Astrocyte (in vitro differentiated cells and primary cell): ENCODE measurements at regions not wholly inside any gene's neighbourhood (a gene's known extent, or its start where the extent isn't known, plus 50 kb on each side); places are given as distances from the start of the nearest gene placed in this dataset.

ENCODE experiments used
- DNase-seq: peaks from one replicate; pipeline ENCODE4 v3.0.0-alpha.2; 2010; ENCODE audit warnings: low read depth
- FAIRE-seq: peaks from 2 replicates; lab custom pipeline; 2011; peaks lifted over from hg19 to GRCh38; lab: Jason Lieb, UNC
- H2AFZ ChIP-seq: 2 replicates; pipeline ENCODE4 v1.6.0; 2012; ENCODE audit warnings: low read depth, low read length, inconsistent platforms
- H3K27ac ChIP-seq: 2 replicates; pipeline ENCODE4 v1.5.1; 2011; ENCODE audit warnings: low read depth, low read length, inconsistent platforms
- H3K27me3 ChIP-seq: 2 replicates; pipeline ENCODE4 v1.6.0; 2011; ENCODE audit warnings: low read length, inconsistent platforms; ENCODE audit not compliant: insufficient read depth
- H3K36me3 ChIP-seq: 2 replicates; pipeline ENCODE4 v1.5.1; 2011; ENCODE audit warnings: low read length, inconsistent platforms; ENCODE audit not compliant: insufficient read depth
- H3K4me1 ChIP-seq: 2 replicates; pipeline ENCODE4 v1.5.1; 2011; ENCODE audit warnings: low read length, inconsistent platforms; ENCODE audit not compliant: insufficient read depth
- H3K4me2 ChIP-seq: 2 replicates; pipeline ENCODE4 v1.6.0; 2012; ENCODE audit warnings: low read length, inconsistent platforms
- H3K4me3 ChIP-seq: 2 replicates; pipeline ENCODE4 v1.5.1; 2011; ENCODE audit warnings: low read depth, mild to moderate bottlenecking, low read length, inconsistent platforms; ENCODE audit not compliant: insufficient read depth
- H3K79me2 ChIP-seq: 2 replicates; pipeline ENCODE4 v1.6.0; 2012; ENCODE audit warnings: mild to moderate bottlenecking, low read length, inconsistent platforms; ENCODE audit not compliant: insufficient read depth
- H3K9ac ChIP-seq: 2 replicates; pipeline ENCODE4 v1.6.0; 2012; ENCODE audit warnings: mild to moderate bottlenecking, low read length, inconsistent platforms
- H3K9me3 ChIP-seq: 2 replicates; pipeline ENCODE4 v1.5.1; 2012; ENCODE audit warnings: low read depth, mild to moderate bottlenecking, low read length, inconsistent platforms; ENCODE audit not compliant: insufficient read depth
- H4K20me1 ChIP-seq: 2 replicates; pipeline ENCODE4 v1.6.0; 2012; ENCODE audit warnings: low read length, inconsistent platforms; ENCODE audit not compliant: insufficient read depth
- H3K27ac Mint-ChIP-seq: one replicate; pipeline ENCODE4 v1.8.0; 2021; ENCODE audit warnings: mild to moderate bottlenecking, mixed read lengths; ENCODE audit not compliant: unreplicated experiment
- H3K27me3 Mint-ChIP-seq: one replicate; pipeline ENCODE4 v1.8.0; 2021; ENCODE audit warnings: low read depth, mixed read lengths; ENCODE audit not compliant: unreplicated experiment
- H3K36me3 Mint-ChIP-seq: one replicate; pipeline ENCODE4 v1.8.0; 2021; ENCODE audit warnings: low read depth, mixed read lengths; ENCODE audit not compliant: unreplicated experiment
- H3K4me1 Mint-ChIP-seq: one replicate; pipeline ENCODE4 v1.8.0; 2021; ENCODE audit warnings: low read depth, mixed read lengths; ENCODE audit not compliant: unreplicated experiment
- H3K4me3 Mint-ChIP-seq: one replicate; pipeline ENCODE4 v1.8.0; 2021; ENCODE audit warnings: mild to moderate bottlenecking, moderate library complexity, mixed read lengths; ENCODE audit not compliant: unreplicated experiment
- H3K9me3 Mint-ChIP-seq: one replicate; pipeline ENCODE4 v1.8.0; 2021; ENCODE audit warnings: mild to moderate bottlenecking, mixed read lengths; ENCODE audit not compliant: unreplicated experiment
- CTCF ChIP-seq: IDR thresholded peaks from 2 replicates; pipeline ENCODE4 v1.5.1; 2011; ENCODE audit warnings: low read depth, mild to moderate bottlenecking, inconsistent platforms, low read length, moderate library complexity; ENCODE audit not compliant: insufficient read depth
- EZH2 ChIP-seq: IDR thresholded peaks from 2 replicates; pipeline ENCODE4 v1.6.1; 2012; ENCODE audit warnings: mild to moderate bottlenecking, low read length, inconsistent platforms; ENCODE audit not compliant: insufficient read depth

- TF ChIP-seq CTCF: no peak
- TF ChIP-seq EZH2: no peak
- Mint-ChIP-seq H3K4me3 (no peak overlapping the region), H3K9me3 (no peaks in the 10 kb centered on the region), H3K4me1 (no peaks in the 10 kb centered on the region), H3K27me3 (no peaks in the 10 kb centered on the region), H3K36me3 (no peaks in the 10 kb centered on the region), H3K27ac (no peak overlapping the region)
- no peak overlapping the region for H3K27ac ChIP-seq
- no peak overlapping the region for H2AFZ ChIP-seq
- DNase-seq (peak; percentile 1), FAIRE-seq (no peak)
- H4K20me1 ChIP-seq: no peaks in the 10 kb centered on the region
- H3K4me2 ChIP-seq: no peak overlapping the region
- H3K9ac ChIP-seq: no peak overlapping the region
- H3K79me2 ChIP-seq: no peaks in the 10 kb centered on the region
- no peaks in the 10 kb centered on the region for H3K27me3 ChIP-seq
- no peaks in the 10 kb centered on the region for H3K36me3 ChIP-seq
- H3K4me3 ChIP-seq: no peak overlapping the region
- no peaks in the 10 kb centered on the region for H3K9me3 ChIP-seq
- no peaks in the 10 kb centered on the region for H3K4me1 ChIP-seq
Observed at GRCh38 chr6:96675597-96675996, 112.7 kb downstream of the FHL5 start.
